HCT116 (cell line): ENCODE measurements at regions not wholly inside any gene's neighbourhood (a gene's known extent, or its start where the extent isn't known, plus 50 kb on each side); places are given as distances from the start of the nearest gene placed in this dataset.

ENCODE experiments used
- ATAC-seq: fragments of 200-7000 bp; cut with Tn5 transposase; 2 replicates; pipeline ENCODE4 v1.9.1; 2020; ENCODE audit warnings: mild to moderate bottlenecking, moderate library complexity
- BruUV-seq: library from RNA; stranded (reverse); fragments of 400-500 nt; replicated peaks from 2 replicates; lab custom pipeline; 2021; lab: Mats Ljungman, UMichigan
- CTCF ChIA-PET: fragments of 300-600 bp; sonication (Branson Sonifier 250); formaldehyde crosslinking; loops from one replicate; lab custom pipeline; 2021; ENCODE audit warnings: antibody characterized with exemption; lab: Charles Lee
- POLR2A ChIA-PET: fragments of 300-600, 350-600 bp; sonication (Branson Sonifier 250); formaldehyde crosslinking; loops from one replicate; lab custom pipeline; 2021; ENCODE audit warnings: antibody characterized with exemption; lab: Charles Lee
- RAD21 ChIA-PET, 2 experiments: fragments of 300-600 bp; sonication (Branson Sonifier 250); formaldehyde crosslinking; loops; one replicate each; lab custom pipeline; 2023; ENCODE audit warnings: low total read pairs in 2 of 2; ENCODE audit not compliant: uncharacterized antibody in 2 of 2, unreplicated experiment in 2 of 2, low non-redundant PET in 1 of 2; lab: Charles Lee
- DNase-seq: peaks from one replicate; pipeline ENCODE4 v3.0.0-alpha.2; 2010; ENCODE audit warnings: low read depth, low spot score
- H2AFZ ChIP-seq: fragments of 200-600 bp; shearing (Covaris generic), sonication (generic); 2 replicates; pipeline ENCODE4 v1.6.1; 2017; ENCODE audit warnings: low read depth, mixed run types, mixed read lengths, antibody characterized with exemption, low read length; ENCODE audit not compliant: poor library complexity, severe bottlenecking
- H3K27ac ChIP-seq: 2 replicates; pipeline ENCODE4 v1.5.1; 2012; ENCODE audit warnings: low read depth, low read length
- H3K27me3 ChIP-seq: fragments of 200-600 bp; sonication (generic); 2 replicates; pipeline ENCODE4 v1.6.1; 2016; ENCODE audit warnings: mixed run types, low read length, mixed read lengths; ENCODE audit not compliant: insufficient read depth
- H3K36me3 ChIP-seq, 2 experiments: fragments of 200-500 bp in 1 of 2; fragments of 200-600 bp in 1 of 2; sonication (Bioruptor generic) in 1 of 2; sonication (generic) in 1 of 2; 2 replicates each; pipeline versions ENCODE4 v1.5.1 to v1.6.1; 2014 to 2016; ENCODE audit warnings: low read length in 2 of 2, inconsistent platforms in 1 of 2, mixed read lengths in 1 of 2, mixed run types in 1 of 2; ENCODE audit not compliant: insufficient read depth in 2 of 2, control insufficient read depth in 1 of 2
- H3K4me1 ChIP-seq, 2 experiments: fragments of 200-600 bp in 1 of 2; sonication (generic) in 1 of 2; 2 replicates each; pipeline versions ENCODE4 v1.5.1 to v1.6.1; 2012 to 2017; ENCODE audit warnings: low read length in 2 of 2, inconsistent platforms in 1 of 2, mild to moderate bottlenecking in 1 of 2, mixed read lengths in 1 of 2, mixed run types in 1 of 2, moderate library complexity in 1 of 2; ENCODE audit not compliant: insufficient read depth in 2 of 2, control insufficient read depth in 1 of 2
- H3K4me2 ChIP-seq: fragments of 200-600 bp; sonication (generic); 2 replicates; pipeline ENCODE4 v1.6.1; 2017; ENCODE audit warnings: mixed run types, low read length, mixed read lengths
- H3K4me3 ChIP-seq, 2 experiments: fragments of 200-600 bp in 1 of 2; sonication (generic) in 1 of 2; replicated peaks in 1 of 2; 2 replicates each; pipeline ENCODE4 v1.5.1; 2011 to 2016; ENCODE audit warnings: low read length in 2 of 2, control low read depth in 1 of 2, low read depth in 1 of 2, mild to moderate bottlenecking in 1 of 2, mixed read lengths in 1 of 2, mixed run types in 1 of 2
- H3K79me2 ChIP-seq: fragments of 200-600 bp; sonication (generic); 2 replicates; pipeline ENCODE4 v1.6.1; 2017; ENCODE audit warnings: mild to moderate bottlenecking, mixed run types, low read length, moderate library complexity, mixed read lengths; ENCODE audit not compliant: insufficient read depth
- H3K9ac ChIP-seq: fragments of 200-600 bp; sonication (generic); 2 replicates; pipeline ENCODE4 v1.6.1; 2016; ENCODE audit warnings: low read length, mixed read lengths
- H3K9me2 ChIP-seq: fragments of 200-600 bp; sonication (generic), shearing (Covaris generic); 2 replicates; pipeline ENCODE4 v1.6.1; 2017; ENCODE audit warnings: mixed run types, mild to moderate bottlenecking, moderate library complexity; ENCODE audit not compliant: insufficient read depth
- H3K9me3 ChIP-seq, 2 experiments: fragments of 200-500 bp in 1 of 2; fragments of 200-600 bp in 1 of 2; sonication (Bioruptor generic) in 1 of 2; sonication (generic) in 1 of 2; 2 replicates each; pipeline ENCODE4 v1.6.1; 2014 to 2017; ENCODE audit warnings: low read length in 2 of 2, mixed read lengths in 2 of 2, inconsistent platforms in 1 of 2, low read depth in 1 of 2, mild to moderate bottlenecking in 1 of 2, mixed run types in 1 of 2, moderate library complexity in 1 of 2; ENCODE audit not compliant: control insufficient read depth in 1 of 2, insufficient read depth in 1 of 2
- H4K20me1 ChIP-seq: fragments of 200-600 bp; sonication (generic), shearing (Covaris generic); 2 replicates; pipeline ENCODE4 v1.6.1; 2017; ENCODE audit warnings: mixed run types, mild to moderate bottlenecking, moderate library complexity; ENCODE audit not compliant: insufficient read depth
- CBX3 ChIP-seq: IDR thresholded peaks from 2 replicates; pipeline ENCODE4 v1.6.1; 2012; ENCODE audit warnings: low read depth
- CEBPB ChIP-seq: IDR thresholded peaks from 2 replicates; pipeline ENCODE4 v1.6.1; 2012; ENCODE audit warnings: low read depth
- EGR1 ChIP-seq: IDR thresholded peaks from 2 replicates; pipeline ENCODE4 v1.6.1; 2012; ENCODE audit warnings: low read depth
- ELF1 ChIP-seq: IDR thresholded peaks from 2 replicates; pipeline ENCODE4 v1.6.1; 2012; ENCODE audit warnings: low read depth, borderline replicate concordance
- EZH2 ChIP-seq: fragments of 200-600 bp; sonication (generic); IDR thresholded peaks from 2 replicates; pipeline ENCODE4 v1.6.1; 2017; ENCODE audit warnings: antibody characterized with exemption, mixed run types
- EZH2phosphoT487 ChIP-seq: fragments of 200-600 bp; IDR thresholded peaks from 2 replicates; pipeline ENCODE4 v1.6.1; 2018; ENCODE audit warnings: antibody characterized with exemption, borderline replicate concordance
- FOSL1 ChIP-seq: IDR thresholded peaks from 2 replicates; pipeline ENCODE4 v1.6.1; 2012; ENCODE audit warnings: low read depth
- JUND ChIP-seq: IDR thresholded peaks from 2 replicates; pipeline ENCODE4 v1.6.1; 2012
- POLR2A ChIP-seq: IDR thresholded peaks from 2 replicates; pipeline ENCODE4 v1.7.0; 2011; ENCODE audit warnings: borderline replicate concordance; ENCODE audit not compliant: insufficient read depth, insufficient read length; ENCODE audit errors: extremely low read depth
- POLR2AphosphoS5 ChIP-seq: IDR thresholded peaks from 2 replicates; pipeline ENCODE4 v1.6.1; 2011; ENCODE audit warnings: mild to moderate bottlenecking, low read depth, low read length, moderate library complexity
- SP1 ChIP-seq: IDR thresholded peaks from 2 replicates; pipeline ENCODE4 v1.6.1; 2012; ENCODE audit warnings: low read depth
- YY1 ChIP-seq: IDR thresholded peaks from 2 replicates; pipeline ENCODE4 v1.6.1; 2011; ENCODE audit warnings: low read length, low read depth, moderate library complexity, mild to moderate bottlenecking; ENCODE audit not compliant: insufficient replicate concordance; ENCODE audit errors: extremely low read depth
- ZBTB33 ChIP-seq: IDR thresholded peaks from 2 replicates; pipeline ENCODE4 v1.6.1; 2011; ENCODE audit warnings: mild to moderate bottlenecking, low read length, moderate library complexity; ENCODE audit not compliant: insufficient replicate concordance; ENCODE audit errors: extremely low read depth
- ZNF274 ChIP-seq: fragments of 200-500 bp; sonication (Bioruptor generic); IDR thresholded peaks from 2 replicates; pipeline ENCODE4 v1.6.1; 2014; ENCODE audit warnings: mild to moderate bottlenecking, low read depth, low read length, inconsistent platforms
- intact Hi-C: fragments of 100-400 bp; cut with micrococcal nuclease; formaldehyde crosslinking; loops from 2 replicates; pipeline ENCODE4 v1.10.0; 2022
- TF ChIP-seq, protein P1 (sequence below): IDR thresholded peaks from 2 replicates; pipeline ENCODE4 v1.6.1; 2012
- TF ChIP-seq, protein P2 (sequence below): IDR thresholded peaks from 2 replicates; pipeline ENCODE4 v1.6.1; 2012

DNA sequence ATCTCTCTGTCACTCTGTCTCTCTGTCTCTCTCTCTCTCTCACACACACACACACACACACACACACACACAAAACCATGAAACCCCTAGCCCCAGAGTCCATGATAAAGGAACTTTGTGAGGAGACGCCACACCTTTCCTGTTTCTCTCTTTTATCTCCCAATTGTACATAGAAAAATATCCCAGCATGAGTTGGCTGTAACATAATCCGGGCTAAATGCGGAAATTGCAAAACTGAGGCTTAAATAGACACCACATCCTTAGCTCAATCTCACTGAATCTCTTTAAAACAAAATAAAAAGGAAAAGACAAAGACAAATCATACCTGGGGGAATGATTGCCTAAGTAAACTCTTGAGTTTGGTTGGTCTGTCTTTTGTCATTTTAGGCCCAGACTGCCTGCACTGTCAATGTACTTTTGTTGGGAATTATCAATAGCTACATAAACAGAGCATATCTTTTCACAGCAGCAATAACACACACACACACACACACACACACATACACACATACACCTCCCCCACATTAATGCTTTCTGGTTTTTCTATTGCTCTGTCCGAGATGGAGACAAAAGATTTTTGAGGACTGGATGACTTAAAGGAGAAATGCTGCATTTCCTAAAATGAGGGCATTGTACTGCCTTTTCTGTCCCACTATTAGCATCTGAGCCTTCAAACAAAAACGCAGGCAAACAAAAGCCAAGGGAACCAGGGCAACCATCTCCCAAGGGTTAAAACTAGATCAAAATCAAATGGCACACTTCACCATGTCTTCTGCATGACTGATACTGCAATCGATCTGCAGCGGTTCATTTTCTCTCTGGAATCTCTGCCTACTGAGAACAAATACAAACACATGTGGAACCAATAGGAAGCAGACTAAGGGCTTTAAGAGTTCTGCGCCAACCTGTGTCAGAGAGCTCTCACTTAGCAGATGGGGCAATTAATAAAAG lies 321.5 kb downstream of the NFIB start:
- intact Hi-C loops: no loop called here
- POLR2A ChIA-PET: no interaction called here
- Histone ChIP-seq H3K27ac (no peak overlapping the region), H3K9me2 (no peaks in the 10 kb centered on the region), H3K4me3 (no peak overlapping the region), H3K4me1 (no peaks in the 10 kb centered on the region), H3K9me3 (no peaks in the 10 kb centered on the region), H3K36me3 (no peaks in the 10 kb centered on the region), H3K9ac (no peak overlapping the region)
- no peak for ATAC-seq
- BruUV-seq: no TSS peak
- TF ChIP-seq SP1 (no peak), ELF1 (no peak), EZH2phosphoT487 (no peak), CBX3 (no peak), EGR1 (no peak), POLR2A (no peak), JUND (no peak), POLR2AphosphoS5 (no peak), ZNF274 (no peak), FOSL1 (no peak), EZH2 (no peak), CEBPB (no peak), ZBTB33 (no peak), YY1 (no peak)
- TF ChIP-seq, protein P1, sequence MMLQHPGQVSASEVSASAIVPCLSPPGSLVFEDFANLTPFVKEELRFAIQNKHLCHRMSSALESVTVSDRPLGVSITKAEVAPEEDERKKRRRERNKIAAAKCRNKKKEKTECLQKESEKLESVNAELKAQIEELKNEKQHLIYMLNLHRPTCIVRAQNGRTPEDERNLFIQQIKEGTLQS: no peak
- TF ChIP-seq, protein P2, sequence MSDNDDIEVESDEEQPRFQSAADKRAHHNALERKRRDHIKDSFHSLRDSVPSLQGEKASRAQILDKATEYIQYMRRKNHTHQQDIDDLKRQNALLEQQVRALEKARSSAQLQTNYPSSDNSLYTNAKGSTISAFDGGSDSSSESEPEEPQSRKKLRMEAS: no peak
- TF ChIP-seq, all 23 proteins: peak for 0
- Histone ChIP-seq H2AFZ (no peak overlapping the region), H3K4me2 (no peak overlapping the region), H4K20me1 (no peaks in the 10 kb centered on the region), H3K27me3 (no peaks in the 10 kb centered on the region), H3K79me2 (no peaks in the 10 kb centered on the region)
- CTCF ChIA-PET: no interaction called here
- RAD21 ChIA-PET: no interaction called here
- no peak for DNase-seq
